Gastroesophageal sphincter (tissue), 3 donors: ENCODE measurements at regions not wholly inside any gene's neighbourhood (a gene's known extent, or its start where the extent isn't known, plus 50 kb on each side); places are given as distances from the start of the nearest gene placed in this dataset.

ENCODE experiments used
- POLR2A ChIP-seq, 2 donors: fragments of 450-650 bp; IDR thresholded peaks; one replicate each; pipeline ENCODE4 v1.6.1; 2017; ENCODE audit warnings: antibody characterized with exemption in 2 of 2, mild to moderate bottlenecking in 2 of 2, moderate library complexity in 1 of 2
- POLR2AphosphoS5 ChIP-seq: sonication (generic); formaldehyde crosslinking; IDR thresholded peaks from one replicate; pipeline ENCODE4 v1.6.1; 2017; ENCODE audit warnings: antibody characterized with exemption
- TF ChIP-seq, protein P1 (sequence below), 4 experiments: fragments of 200-600 bp in 2 of 4; fragments of 450-650 bp in 2 of 4; sonication (generic) in 1 of 4; IDR thresholded peaks; one replicate each; pipeline ENCODE4 v1.5.1; 2017 to 2019; ENCODE audit warnings: antibody characterized with exemption in 4 of 4, mild to moderate bottlenecking in 2 of 4, moderate library complexity in 2 of 4

GRCh38 chr6:114862064-114862463 is 519.2 kb upstream of the HS3ST5 start:
- TF ChIP-seq, protein P1, sequence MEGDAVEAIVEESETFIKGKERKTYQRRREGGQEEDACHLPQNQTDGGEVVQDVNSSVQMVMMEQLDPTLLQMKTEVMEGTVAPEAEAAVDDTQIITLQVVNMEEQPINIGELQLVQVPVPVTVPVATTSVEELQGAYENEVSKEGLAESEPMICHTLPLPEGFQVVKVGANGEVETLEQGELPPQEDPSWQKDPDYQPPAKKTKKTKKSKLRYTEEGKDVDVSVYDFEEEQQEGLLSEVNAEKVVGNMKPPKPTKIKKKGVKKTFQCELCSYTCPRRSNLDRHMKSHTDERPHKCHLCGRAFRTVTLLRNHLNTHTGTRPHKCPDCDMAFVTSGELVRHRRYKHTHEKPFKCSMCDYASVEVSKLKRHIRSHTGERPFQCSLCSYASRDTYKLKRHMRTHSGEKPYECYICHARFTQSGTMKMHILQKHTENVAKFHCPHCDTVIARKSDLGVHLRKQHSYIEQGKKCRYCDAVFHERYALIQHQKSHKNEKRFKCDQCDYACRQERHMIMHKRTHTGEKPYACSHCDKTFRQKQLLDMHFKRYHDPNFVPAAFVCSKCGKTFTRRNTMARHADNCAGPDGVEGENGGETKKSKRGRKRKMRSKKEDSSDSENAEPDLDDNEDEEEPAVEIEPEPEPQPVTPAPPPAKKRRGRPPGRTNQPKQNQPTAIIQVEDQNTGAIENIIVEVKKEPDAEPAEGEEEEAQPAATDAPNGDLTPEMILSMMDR (IDR thresholded peaks at IDR 0.05), result no peak
- TF ChIP-seq POLR2A (IDR thresholded peaks at IDR 0.05) (no peak), POLR2AphosphoS5 (no peak)
